Calu3 (cell line): ENCODE measurements at regions not wholly inside any gene's neighbourhood (a gene's known extent, or its start where the extent isn't known, plus 50 kb on each side); places are given as distances from the start of the nearest gene placed in this dataset.

Experiments
- BruUV-seq: library from RNA; stranded (reverse); fragments of 400-500 nt; replicated peaks from 2 replicates; lab custom pipeline; 2021; lab: Mats Ljungman, UMichigan
- CTCF ChIA-PET: fragments of 300-600 bp; sonication (Branson Sonifier 250); formaldehyde crosslinking; loops from one replicate; lab custom pipeline; 2022; ENCODE audit warnings: antibody characterized with exemption; lab: Charles Lee
- DNase-seq: peaks from one replicate; pipeline ENCODE4 v3.0.0; 2022
- H3K27ac Mint-ChIP-seq: one replicate; pipeline ENCODE4 v1.8.0; 2022; ENCODE audit warnings: mixed read lengths; ENCODE audit not compliant: unreplicated experiment
- H3K27me3 Mint-ChIP-seq: one replicate; pipeline ENCODE4 v1.8.0; 2022; ENCODE audit warnings: mixed read lengths; ENCODE audit not compliant: unreplicated experiment
- H3K36me3 Mint-ChIP-seq: one replicate; pipeline ENCODE4 v1.8.0; 2022; ENCODE audit warnings: mild to moderate bottlenecking, moderate library complexity, mixed read lengths; ENCODE audit not compliant: insufficient read depth, unreplicated experiment
- H3K4me1 Mint-ChIP-seq: one replicate; pipeline ENCODE4 v1.8.0; 2022; ENCODE audit warnings: mild to moderate bottlenecking, low read depth, mixed read lengths; ENCODE audit not compliant: unreplicated experiment
- H3K4me3 Mint-ChIP-seq: one replicate; pipeline ENCODE4 v1.8.0; 2022; ENCODE audit warnings: mild to moderate bottlenecking, low read depth, moderate library complexity, mixed read lengths; ENCODE audit not compliant: unreplicated experiment
- H3K9me3 Mint-ChIP-seq: one replicate; pipeline ENCODE4 v1.8.0; 2022; ENCODE audit warnings: low read depth, mixed read lengths; ENCODE audit not compliant: unreplicated experiment
- CTCF ChIP-seq: fragments of 200-600 bp; IDR thresholded peaks from one replicate; pipeline ENCODE4 v1.8.0; 2022; ENCODE audit warnings: antibody characterized with exemption; ENCODE audit not compliant: unreplicated experiment
- intact Hi-C: fragments of 100-400 bp; cut with micrococcal nuclease; formaldehyde crosslinking; loops from one replicate; pipeline ENCODE4 v1.10.0; 2022; ENCODE audit not compliant: unreplicated experiment

DNA sequence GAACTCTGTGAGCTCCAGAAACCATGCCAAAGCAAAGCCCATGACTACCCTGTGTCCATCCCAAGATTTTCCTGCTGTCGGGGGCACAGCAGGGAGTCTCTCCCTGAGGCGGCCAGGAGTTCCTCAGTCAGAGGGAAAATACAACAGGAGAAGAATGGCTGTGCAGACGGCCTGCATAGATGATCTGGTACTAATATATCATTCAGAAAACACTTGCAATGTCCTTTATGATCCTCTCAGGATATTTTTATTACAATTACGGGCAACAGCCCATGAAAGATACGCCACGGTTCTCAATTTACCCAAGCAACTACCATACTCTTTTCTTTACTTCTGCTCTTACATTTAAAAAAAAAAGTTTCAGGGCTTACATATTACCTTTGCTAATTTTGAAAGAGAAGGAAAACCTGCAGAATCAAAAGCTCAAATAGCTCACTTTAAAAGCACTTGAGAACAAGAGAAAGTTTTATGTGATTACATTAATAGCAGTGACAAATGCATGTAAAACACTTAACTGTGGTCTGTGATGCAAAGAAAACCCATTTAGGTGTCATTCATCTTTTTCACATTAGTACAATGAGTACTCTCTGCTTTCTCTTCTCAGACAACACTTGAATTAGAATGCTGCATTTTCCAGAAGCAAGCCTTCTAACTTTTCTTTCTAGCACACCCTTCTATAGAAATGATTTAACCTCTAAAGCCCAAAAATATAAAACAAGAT is 460.8 kb downstream of the KLF5 start:
- no peak for TF ChIP-seq CTCF
- Mint-ChIP-seq H3K4me1 (no peaks in the 10 kb centered on the region), H3K9me3 (peaks cover 2% of the 10 kb centered on the region), H3K27me3 (no peaks in the 10 kb centered on the region), H3K27ac (no peak overlapping the region), H3K4me3 (no peak overlapping the region), H3K36me3 (no peaks in the 10 kb centered on the region)
- CTCF ChIA-PET = no interaction called here
- no TSS peak for BruUV-seq
- no peak for DNase-seq
- intact Hi-C loops = no loop called here

- H3K36me3 Mint-ChIP-seq = no peaks in the 10 kb centered on the region
- CTCF ChIA-PET = no interaction called here
Measured at GRCh38 chr13:73517766-73518165, 459.0 kb downstream of the KLF5 start.

DNA sequence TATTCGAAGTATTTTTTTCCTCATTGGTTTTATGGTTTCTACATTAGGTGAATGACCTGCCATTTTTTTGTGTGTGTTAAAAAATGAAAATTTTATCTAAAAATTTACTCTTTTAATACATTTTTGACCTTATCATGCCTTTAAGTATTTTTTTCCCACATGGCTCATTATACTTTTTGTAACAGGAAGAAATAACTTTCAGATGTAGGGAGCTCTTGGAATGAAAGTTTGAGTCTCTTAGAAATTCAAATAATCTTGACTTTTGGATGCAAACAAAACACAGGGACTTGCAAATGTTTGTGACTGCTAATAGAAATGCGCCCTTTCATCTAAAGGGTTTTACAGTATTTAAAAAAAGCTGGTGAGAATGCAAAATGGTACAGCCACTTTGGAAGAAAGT is 457.9 kb downstream of the KLF5 start:
- CTCF ChIA-PET = no interaction called here
- H3K27me3 Mint-ChIP-seq = no peaks in the 10 kb centered on the region
- no TSS peak for BruUV-seq
- H3K27ac Mint-ChIP-seq = no peak overlapping the region
- no peak for TF ChIP-seq CTCF
- H3K4me1 Mint-ChIP-seq = no peaks in the 10 kb centered on the region
- DNase-seq = no peak
- H3K36me3 Mint-ChIP-seq = no peaks in the 10 kb centered on the region
- H3K9me3 Mint-ChIP-seq = peaks cover 2% of the 10 kb centered on the region
- H3K4me3 Mint-ChIP-seq = no peak overlapping the region
- intact Hi-C loops = no loop called here

More at GRCh38 chr13:73517766-73518165, 459.0 kb downstream of the KLF5 start:
- Mint-ChIP-seq H3K9me3 (peaks cover 2% of the 10 kb centered on the region), H3K27me3 (no peaks in the 10 kb centered on the region), H3K4me1 (no peaks in the 10 kb centered on the region), H3K4me3 (no peak overlapping the region), H3K27ac (no peak overlapping the region)
- TF ChIP-seq CTCF = no peak
- intact Hi-C loops = no loop called here
- BruUV-seq = no TSS peak
- no peak for DNase-seq

DNA sequence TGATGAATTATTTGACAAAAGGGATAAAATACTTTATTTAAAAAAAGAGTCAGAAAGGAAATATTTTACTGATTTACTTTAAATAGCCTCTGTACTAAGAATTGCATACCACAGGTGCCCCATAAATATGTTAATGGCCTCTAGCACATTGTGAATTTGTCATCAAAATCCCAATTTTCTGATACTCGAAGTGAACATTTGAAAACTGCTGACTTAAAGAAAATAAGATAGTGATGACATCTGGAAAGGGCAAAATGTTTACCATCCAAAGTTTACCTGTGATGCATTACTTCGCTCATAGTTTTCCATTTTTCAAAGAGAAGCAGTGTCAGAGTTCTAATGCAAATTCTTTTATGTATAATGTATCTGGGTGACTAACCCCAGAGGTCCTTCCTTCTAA is 455.4 kb downstream of the KLF5 start:
- intact Hi-C loops = no loop called here
- Mint-ChIP-seq H3K36me3 (no peaks in the 10 kb centered on the region), H3K27ac (no peak overlapping the region), H3K4me1 (no peaks in the 10 kb centered on the region), H3K9me3 (peaks cover 6% of the 10 kb centered on the region), H3K27me3 (no peaks in the 10 kb centered on the region), H3K4me3 (no peak overlapping the region)
- BruUV-seq = no TSS peak
- CTCF ChIA-PET = no interaction called here
- TF ChIP-seq CTCF = no peak
- no peak for DNase-seq
